Nephron progenitor cell (in vitro differentiated cells): ENCODE measurements at regions not wholly inside any gene's neighbourhood (a gene's known extent, or its start where the extent isn't known, plus 50 kb on each side); places are given as distances from the start of the nearest gene placed in this dataset.
"Not testable (repeated sequence)": the region's sequence is repeated elsewhere in the genome, so short reads cannot be mapped to it uniquely, and the experiment has no call there.

Experiments
- DNase-seq: peaks from one replicate; pipeline ENCODE4 v3.0.0; 2021
- H3K27ac Mint-ChIP-seq: 2 replicates; pipeline ENCODE4 v1.8.0; 2021; ENCODE audit warnings: mild to moderate bottlenecking, moderate library complexity, mixed read lengths
- H3K27me3 Mint-ChIP-seq: 2 replicates; pipeline ENCODE4 v1.8.0; 2021; ENCODE audit warnings: mild to moderate bottlenecking, low read depth, mixed read lengths; ENCODE audit not compliant: poor library complexity
- H3K36me3 Mint-ChIP-seq: 2 replicates; pipeline ENCODE4 v1.8.0; 2021; ENCODE audit warnings: low read depth, mixed read lengths
- H3K4me1 Mint-ChIP-seq: 2 replicates; pipeline ENCODE4 v1.8.0; 2021; ENCODE audit warnings: mixed read lengths
- H3K4me3 Mint-ChIP-seq: 2 replicates; pipeline ENCODE4 v1.8.0; 2021; ENCODE audit warnings: mild to moderate bottlenecking, moderate library complexity, mixed read lengths
- H3K9me3 Mint-ChIP-seq: 2 replicates; pipeline ENCODE4 v1.8.0; 2021; ENCODE audit warnings: mild to moderate bottlenecking, moderate library complexity, mixed read lengths
- CTCF ChIP-seq: fragments of 200-600 bp; sonication (generic); IDR thresholded peaks from 2 replicates; pipeline ENCODE4 v1.5.0; 2021; ENCODE audit warnings: antibody characterized with exemption

- H3K9me3 Mint-ChIP-seq: peaks cover 17% of the 10 kb centered on the region
- H3K4me3 Mint-ChIP-seq: no peak overlapping the region
- no peaks in the 10 kb centered on the region for H3K4me1 Mint-ChIP-seq
- H3K27me3 Mint-ChIP-seq: no peaks in the 10 kb centered on the region
- no peak overlapping the region for H3K27ac Mint-ChIP-seq
- DNase-seq: no peak
- no peaks in the 10 kb centered on the region for H3K36me3 Mint-ChIP-seq
- TF ChIP-seq CTCF: no peak
Observed at GRCh38 chr4:177532358-177532757, 90.1 kb upstream of the AGA start.

GRCh38 chr4:177534841-177535240, 92.6 kb upstream of the AGA start:
- DNase-seq, H3K4me1 Mint-ChIP-seq, H3K27me3 Mint-ChIP-seq, H3K27ac Mint-ChIP-seq, H3K36me3 Mint-ChIP-seq, H3K4me3 Mint-ChIP-seq: not testable (repeated sequence)
- peaks cover 19% of the 10 kb centered on the region for H3K9me3 Mint-ChIP-seq

- no peaks in the 10 kb centered on the region for H3K36me3 Mint-ChIP-seq
- H3K27ac Mint-ChIP-seq: no peak overlapping the region
- H3K4me1 Mint-ChIP-seq: no peaks in the 10 kb centered on the region
- no peak overlapping the region for H3K4me3 Mint-ChIP-seq
- H3K27me3 Mint-ChIP-seq: peaks cover 8% of the 10 kb centered on the region
- TF ChIP-seq CTCF: no peak
- peaks cover 4% of the 10 kb centered on the region for H3K9me3 Mint-ChIP-seq
- no peak for DNase-seq
Observed at GRCh38 chr4:177546745-177547144, 104.5 kb upstream of the AGA start.

DNA sequence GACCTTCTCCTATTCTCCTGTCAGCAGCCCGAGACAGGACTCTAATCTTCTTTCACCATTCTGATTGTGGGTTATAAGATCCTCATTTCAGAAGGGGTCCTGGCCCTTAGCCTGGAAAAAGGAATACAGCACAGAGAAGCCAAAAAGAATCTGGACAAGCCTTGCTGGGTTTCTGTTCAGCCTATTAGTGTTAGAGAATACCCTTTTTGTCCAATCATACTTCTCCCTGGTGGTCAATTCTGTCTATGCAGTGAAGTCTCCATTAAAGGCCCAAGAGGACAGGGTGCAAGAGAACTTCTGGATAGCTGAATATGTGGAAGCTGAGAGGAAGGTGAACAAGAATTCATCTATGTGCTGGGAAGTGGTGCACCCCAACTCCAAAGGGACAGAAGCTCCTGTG, 105.7 kb upstream of the AGA start:
- Mint-ChIP-seq H3K4me1 (no peaks in the 10 kb centered on the region), H3K4me3 (no peak overlapping the region), H3K36me3 (no peaks in the 10 kb centered on the region), H3K9me3 (no peaks in the 10 kb centered on the region), H3K27ac (peak overlapping the region; percentile 66), H3K27me3 (peaks cover 8% of the 10 kb centered on the region)
- no peak for TF ChIP-seq CTCF
- no peak for DNase-seq

GRCh38 chr4:177555007-177555574, 112.9 kb upstream of the AGA start:
- TF ChIP-seq CTCF: peak; percentile 72
- H3K36me3 Mint-ChIP-seq: peaks cover 4% of the 10 kb centered on the region
- peaks cover 7% of the 10 kb centered on the region for H3K27me3 Mint-ChIP-seq
- peaks cover 9% of the 10 kb centered on the region for H3K9me3 Mint-ChIP-seq
- peak; percentile 39 for DNase-seq
- no peaks in the 10 kb centered on the region for H3K4me1 Mint-ChIP-seq
- no peak overlapping the region for H3K4me3 Mint-ChIP-seq
- no peak overlapping the region for H3K27ac Mint-ChIP-seq

DNA sequence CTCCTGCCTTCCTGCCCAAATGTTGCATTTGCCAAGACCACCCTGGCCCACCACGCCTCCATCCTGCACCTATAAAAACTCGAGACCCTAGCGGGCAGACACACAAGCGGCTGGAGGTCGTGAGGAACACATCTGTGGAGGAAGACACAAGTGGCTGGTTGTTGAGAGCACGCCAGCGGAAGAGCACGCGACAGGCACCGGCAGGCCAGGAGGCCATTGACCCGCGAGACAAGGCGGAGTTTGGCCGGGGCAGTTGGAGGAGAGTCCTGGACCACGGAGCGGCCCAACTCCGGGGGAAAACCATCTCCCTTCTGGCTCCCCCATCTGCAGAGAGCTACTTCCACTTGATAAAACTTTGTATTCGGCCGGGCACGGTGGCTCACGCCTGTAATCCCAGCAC, 115.2 kb upstream of the AGA start:
- no peak for DNase-seq
- Mint-ChIP-seq H3K9me3 (peaks cover 9% of the 10 kb centered on the region), H3K4me3 (no peak overlapping the region), H3K27ac (no peak overlapping the region), H3K4me1 (no peaks in the 10 kb centered on the region), H3K27me3 (peaks cover 3% of the 10 kb centered on the region), H3K36me3 (peaks cover 4% of the 10 kb centered on the region)
- TF ChIP-seq CTCF: no peak
